ENCODE measurements at regions not wholly inside any gene's neighbourhood (a gene's known extent, or its start where the extent isn't known, plus 50 kb on each side); places are given as distances from the start of the nearest gene placed in this dataset.

DNA sequence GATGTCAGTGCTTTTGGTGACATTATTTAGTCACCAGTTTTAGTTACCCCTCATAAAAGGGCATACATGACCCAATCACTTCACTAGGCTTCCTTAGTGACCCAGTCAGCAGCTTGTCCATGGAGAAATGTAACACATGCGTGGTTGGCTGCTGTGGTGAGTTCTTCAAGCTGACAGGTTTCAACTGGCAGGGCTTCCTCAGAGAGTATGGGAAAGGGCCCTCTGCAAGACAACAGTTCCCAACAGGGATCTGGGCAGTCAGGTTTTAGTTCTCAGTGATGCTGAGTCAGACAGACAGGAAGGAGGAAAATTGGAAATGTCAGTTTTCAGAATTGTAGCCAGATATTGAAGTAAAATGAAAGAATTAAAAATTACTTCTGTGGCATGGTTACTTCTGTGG is 282.5 kb downstream of the TBL1XR1 start:
- no peak overlapping the region for H3K27ac ChIP-seq (ENCODE audit: low read depth, low read length)
- no peak overlapping the region for H3K9ac ChIP-seq (ENCODE audit: low read length)
- H3K4me1 ChIP-seq (ENCODE audit: insufficient read depth, low read length): no peaks in the 10 kb centered on the region
- H3K36me3 ChIP-seq (ENCODE audit: insufficient read depth, low read length): no peaks in the 10 kb centered on the region
- H3K27me3 ChIP-seq (ENCODE audit: control insufficient read depth in 1 of 2, insufficient read depth in 2 of 2, low read length in 2 of 2): no peaks in the 10 kb centered on the region
- no peaks in the 10 kb centered on the region for H3K9me3 ChIP-seq (ENCODE audit: low read length)
- H3K4me3 ChIP-seq (ENCODE audit: low read depth in 1 of 2, low read length in 2 of 2): no peak overlapping the region

DNA sequence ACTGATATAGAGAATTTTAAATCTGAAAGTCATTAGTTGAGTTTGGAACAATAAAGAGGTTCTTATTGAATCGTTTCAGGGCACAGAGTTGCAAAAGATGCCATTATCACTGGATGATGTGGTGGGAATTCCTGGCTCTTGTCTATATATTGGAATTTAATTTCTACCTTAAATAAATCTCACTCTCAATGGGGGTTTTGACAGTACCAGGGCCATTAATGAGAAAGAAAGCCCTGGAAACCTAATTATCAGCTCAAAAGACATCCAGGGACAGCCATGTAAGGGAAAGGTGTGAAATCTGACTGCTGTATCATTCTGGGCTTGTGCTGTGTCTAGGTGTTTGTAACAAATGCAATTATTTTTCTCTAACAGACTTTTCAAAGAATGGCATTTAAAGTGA is 285.7 kb downstream of the TBL1XR1 start:
- Histone ChIP-seq H3K27me3 (ENCODE audit: control insufficient read depth in 1 of 2, insufficient read depth in 2 of 2, low read length in 2 of 2) (no peaks in the 10 kb centered on the region), H3K36me3 (ENCODE audit: insufficient read depth, low read length) (no peaks in the 10 kb centered on the region), H3K9me3 (ENCODE audit: low read length) (no peaks in the 10 kb centered on the region), H3K4me1 (ENCODE audit: insufficient read depth, low read length) (no peaks in the 10 kb centered on the region), H3K4me3 (ENCODE audit: low read depth in 1 of 2, low read length in 2 of 2) (no peak overlapping the region), H3K27ac (ENCODE audit: low read depth, low read length) (no peak overlapping the region), H3K9ac (ENCODE audit: low read length) (no peak overlapping the region)

DNA sequence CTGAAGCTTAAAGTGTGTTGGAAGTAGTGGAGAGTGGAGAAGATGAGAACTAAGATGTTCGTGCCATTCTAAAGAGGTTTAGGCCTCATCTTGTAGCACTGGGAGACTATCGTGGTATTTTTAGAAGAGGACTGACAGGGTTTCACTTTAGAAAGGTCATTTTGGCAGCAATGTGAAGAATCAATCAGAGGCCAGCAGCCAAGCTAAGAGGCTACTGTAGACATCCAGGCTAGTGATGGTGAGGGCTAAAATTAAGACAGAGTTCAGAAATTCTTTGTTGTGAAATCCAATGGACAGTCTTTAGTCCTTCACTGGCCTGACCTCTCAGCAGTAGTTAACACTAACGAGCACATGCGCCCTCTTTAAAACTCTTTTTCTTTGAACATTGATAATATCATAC is 288.2 kb downstream of the TBL1XR1 start:
- no peaks in the 10 kb centered on the region for H3K36me3 ChIP-seq (ENCODE audit: insufficient read depth, low read length)
- no peaks in the 10 kb centered on the region for H3K4me1 ChIP-seq (ENCODE audit: insufficient read depth, low read length)

GRCh38 chr3:176906046-176906905 is 291.0 kb downstream of the TBL1XR1 start:
- H3K27me3 ChIP-seq (ENCODE audit: control insufficient read depth in 1 of 2, insufficient read depth in 2 of 2, low read length in 2 of 2): no peaks in the 10 kb centered on the region
- no peak overlapping the region for H3K4me3 ChIP-seq (ENCODE audit: low read depth in 1 of 2, low read length in 2 of 2)
- no peaks in the 10 kb centered on the region for H3K9me3 ChIP-seq (ENCODE audit: low read length)
- H3K27ac ChIP-seq (ENCODE audit: low read depth, low read length): no peak overlapping the region
- no peaks in the 10 kb centered on the region for H3K4me1 ChIP-seq (ENCODE audit: insufficient read depth, low read length)
- H3K9ac ChIP-seq (ENCODE audit: low read length): no peak overlapping the region
- H3K36me3 ChIP-seq (ENCODE audit: insufficient read depth, low read length): no peaks in the 10 kb centered on the region

More for the DNA sequence above, 288.2 kb downstream of the TBL1XR1 start:
- Histone ChIP-seq H3K9ac (ENCODE audit: low read length) (no peak overlapping the region), H3K9me3 (ENCODE audit: low read length) (no peaks in the 10 kb centered on the region), H3K27ac (ENCODE audit: low read depth, low read length) (no peak overlapping the region), H3K4me3 (ENCODE audit: low read depth in 1 of 2, low read length in 2 of 2) (no peak overlapping the region), H3K27me3 (ENCODE audit: control insufficient read depth in 1 of 2, insufficient read depth in 2 of 2, low read length in 2 of 2) (no peaks in the 10 kb centered on the region)

DNA sequence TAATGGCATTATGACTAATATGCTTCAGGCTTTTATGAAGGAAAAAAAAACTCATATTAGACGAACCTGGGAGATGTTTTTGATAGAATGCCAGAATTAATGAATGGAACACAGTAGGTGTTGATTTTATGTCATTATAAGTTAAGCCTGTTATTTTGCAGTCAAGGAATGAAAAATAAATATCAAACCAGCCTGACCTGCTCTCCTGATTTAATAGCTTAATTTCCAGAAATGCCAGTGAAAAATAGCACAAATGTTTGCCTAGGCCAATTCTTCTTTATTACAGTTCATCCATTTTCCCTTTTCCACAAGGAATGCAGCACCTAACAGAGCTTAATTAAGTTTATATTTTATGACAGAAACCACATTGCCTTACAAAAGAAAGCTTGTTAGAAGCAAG is 292.0 kb downstream of the TBL1XR1 start:
- H3K9ac ChIP-seq (ENCODE audit: low read length): no peak overlapping the region
- H3K4me3 ChIP-seq (ENCODE audit: low read depth in 1 of 2, low read length in 2 of 2): no peak overlapping the region
- H3K27me3 ChIP-seq (ENCODE audit: control insufficient read depth in 1 of 2, insufficient read depth in 2 of 2, low read length in 2 of 2): no peaks in the 10 kb centered on the region
- no peak overlapping the region for H3K27ac ChIP-seq (ENCODE audit: low read depth, low read length)
- no peaks in the 10 kb centered on the region for H3K4me1 ChIP-seq (ENCODE audit: insufficient read depth, low read length)
- H3K36me3 ChIP-seq (ENCODE audit: insufficient read depth, low read length): no peaks in the 10 kb centered on the region
- H3K9me3 ChIP-seq (ENCODE audit: low read length): no peaks in the 10 kb centered on the region

DNA sequence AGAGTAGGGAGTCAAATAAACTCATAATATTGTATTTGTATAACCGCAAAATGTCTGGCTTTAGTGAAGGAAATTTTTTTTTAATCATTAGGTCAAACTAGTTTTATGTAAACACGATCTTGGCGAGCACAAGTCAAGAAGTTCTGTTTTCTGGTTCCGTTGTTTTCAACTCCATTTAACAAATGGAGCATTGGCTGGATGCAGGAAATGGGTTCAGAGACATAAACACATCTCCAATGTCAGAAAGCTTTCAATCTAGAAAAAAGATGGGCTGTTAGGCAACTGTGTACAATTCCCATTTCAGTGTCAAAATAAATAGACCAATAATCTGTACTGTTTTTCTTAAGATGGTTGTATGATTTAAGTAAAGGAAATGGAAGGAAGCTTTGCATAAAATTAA is 292.8 kb downstream of the TBL1XR1 start:
- Histone ChIP-seq H3K36me3 (ENCODE audit: insufficient read depth, low read length) (no peaks in the 10 kb centered on the region), H3K4me1 (ENCODE audit: insufficient read depth, low read length) (no peaks in the 10 kb centered on the region), H3K9ac (ENCODE audit: low read length) (no peak overlapping the region), H3K27me3 (ENCODE audit: control insufficient read depth in 1 of 2, insufficient read depth in 2 of 2, low read length in 2 of 2) (no peaks in the 10 kb centered on the region), H3K9me3 (ENCODE audit: low read length) (no peaks in the 10 kb centered on the region), H3K27ac (ENCODE audit: low read depth, low read length) (no peak overlapping the region), H3K4me3 (ENCODE audit: low read depth in 1 of 2, low read length in 2 of 2) (no peak overlapping the region)

DNA sequence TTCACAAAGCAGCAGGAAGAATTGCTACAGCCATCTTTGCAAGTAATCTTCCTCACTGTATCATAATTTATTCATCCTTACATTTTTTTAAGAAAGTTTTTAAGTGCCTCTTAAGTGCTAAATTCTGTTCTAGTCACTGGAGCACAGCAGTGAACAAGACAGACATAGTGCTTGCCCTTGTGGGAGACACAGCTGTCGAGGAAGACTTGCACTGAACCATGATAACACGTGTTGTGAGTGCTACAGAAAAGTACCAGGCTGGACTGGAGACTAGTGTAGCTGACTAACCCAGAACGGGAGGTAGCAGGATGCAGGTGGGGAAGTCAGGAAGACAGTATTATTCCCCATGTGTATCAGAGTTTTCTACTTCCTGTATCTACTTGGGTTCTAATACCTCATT is 300.6 kb downstream of the TBL1XR1 start:
- Histone ChIP-seq H3K4me1 (ENCODE audit: insufficient read depth, low read length) (no peaks in the 10 kb centered on the region), H3K27me3 (ENCODE audit: control insufficient read depth in 1 of 2, insufficient read depth in 2 of 2, low read length in 2 of 2) (no peaks in the 10 kb centered on the region), H3K9me3 (ENCODE audit: low read length) (no peaks in the 10 kb centered on the region), H3K36me3 (ENCODE audit: insufficient read depth, low read length) (no peaks in the 10 kb centered on the region), H3K4me3 (ENCODE audit: low read depth in 1 of 2, low read length in 2 of 2) (no peak overlapping the region), H3K9ac (ENCODE audit: low read length) (no peak overlapping the region), H3K27ac (ENCODE audit: low read depth, low read length) (no peak overlapping the region)

GRCh38 chr3:176896165-176896564 is 301.1 kb downstream of the TBL1XR1 start:
- Histone ChIP-seq H3K27me3 (ENCODE audit: control insufficient read depth in 1 of 2, insufficient read depth in 2 of 2, low read length in 2 of 2) (no peaks in the 10 kb centered on the region), H3K4me3 (ENCODE audit: low read depth in 1 of 2, low read length in 2 of 2) (no peak overlapping the region), H3K4me1 (ENCODE audit: insufficient read depth, low read length) (no peaks in the 10 kb centered on the region), H3K27ac (ENCODE audit: low read depth, low read length) (no peak overlapping the region), H3K36me3 (ENCODE audit: insufficient read depth, low read length) (no peaks in the 10 kb centered on the region), H3K9me3 (ENCODE audit: low read length) (no peaks in the 10 kb centered on the region), H3K9ac (ENCODE audit: low read length) (no peak overlapping the region)

DNA sequence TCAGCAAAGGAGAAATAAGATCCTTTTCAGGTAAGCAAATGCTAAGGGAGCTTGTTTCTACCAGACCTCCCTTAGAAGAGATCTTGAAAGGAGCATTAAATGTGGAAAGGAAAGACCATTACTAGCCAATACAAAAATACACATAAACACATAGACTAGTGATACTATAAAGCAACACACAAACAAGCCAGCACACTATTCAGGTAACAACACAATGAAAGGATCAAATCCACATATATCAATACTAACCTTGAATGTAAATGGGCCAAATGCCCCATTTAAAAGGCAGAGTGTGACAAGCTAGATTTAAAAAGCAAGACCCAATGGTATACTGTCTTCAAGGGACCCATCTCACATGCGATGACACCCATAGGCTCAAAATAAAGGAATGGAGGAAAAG is 317.6 kb downstream of the TBL1XR1 start:
- no peaks in the 10 kb centered on the region for H3K36me3 ChIP-seq (ENCODE audit: insufficient read depth, low read length)
- H3K9ac ChIP-seq (ENCODE audit: low read length): no peak overlapping the region
- no peaks in the 10 kb centered on the region for H3K9me3 ChIP-seq (ENCODE audit: low read length)
- H3K4me1 ChIP-seq (ENCODE audit: insufficient read depth, low read length): no peaks in the 10 kb centered on the region
- no peaks in the 10 kb centered on the region for H3K27me3 ChIP-seq (ENCODE audit: control insufficient read depth in 1 of 2, insufficient read depth in 2 of 2, low read length in 2 of 2)
- H3K4me3 ChIP-seq (ENCODE audit: low read depth in 1 of 2, low read length in 2 of 2): no peak overlapping the region
- H3K27ac ChIP-seq (ENCODE audit: low read depth, low read length): no peak overlapping the region

DNA sequence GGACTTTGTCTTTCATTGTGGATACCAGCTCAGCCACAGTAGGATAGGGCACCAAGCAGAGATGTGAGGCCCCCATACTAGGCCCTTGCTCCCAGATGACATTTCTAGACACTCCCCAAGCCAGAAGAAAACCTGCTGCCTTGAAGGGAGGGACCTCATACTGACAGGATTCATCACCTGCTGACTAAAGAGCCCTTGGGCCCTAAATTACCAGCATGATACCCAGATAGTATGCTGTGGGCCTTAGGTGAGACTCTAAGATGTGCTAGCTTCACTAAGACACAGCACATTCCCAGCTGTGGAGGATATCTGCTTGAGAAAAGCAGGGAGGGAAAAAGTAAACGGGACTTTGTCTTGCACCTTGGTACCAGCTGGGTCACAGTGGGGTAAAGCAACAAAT is 324.0 kb downstream of the TBL1XR1 start:
- Histone ChIP-seq H3K9me3 (ENCODE audit: low read length) (no peaks in the 10 kb centered on the region), H3K36me3 (ENCODE audit: insufficient read depth, low read length) (no peaks in the 10 kb centered on the region), H3K4me3 (ENCODE audit: low read depth in 1 of 2, low read length in 2 of 2) (no peak overlapping the region), H3K27ac (ENCODE audit: low read depth, low read length) (no peak overlapping the region), H3K4me1 (ENCODE audit: insufficient read depth, low read length) (no peaks in the 10 kb centered on the region), H3K27me3 (ENCODE audit: control insufficient read depth in 1 of 2, insufficient read depth in 2 of 2, low read length in 2 of 2) (no peaks in the 10 kb centered on the region), H3K9ac (ENCODE audit: low read length) (no peak overlapping the region)

- Histone ChIP-seq H3K27ac (ENCODE audit: low read depth, low read length) (no peak overlapping the region), H3K4me1 (ENCODE audit: insufficient read depth, low read length) (no peaks in the 10 kb centered on the region), H3K27me3 (ENCODE audit: control insufficient read depth in 1 of 2, insufficient read depth in 2 of 2, low read length in 2 of 2) (no peaks in the 10 kb centered on the region), H3K36me3 (ENCODE audit: insufficient read depth, low read length) (no peaks in the 10 kb centered on the region), H3K9ac (ENCODE audit: low read length) (no peak overlapping the region), H3K9me3 (ENCODE audit: low read length) (no peaks in the 10 kb centered on the region), H3K4me3 (ENCODE audit: low read depth in 1 of 2, low read length in 2 of 2) (no peak overlapping the region)
Observed at GRCh38 chr3:176872771-176873209, 324.5 kb downstream of the TBL1XR1 start.

- Histone ChIP-seq H3K4me3 (ENCODE audit: low read depth in 1 of 2, low read length in 2 of 2) (no peak overlapping the region), H3K27me3 (ENCODE audit: control insufficient read depth in 1 of 2, insufficient read depth in 2 of 2, low read length in 2 of 2) (no peaks in the 10 kb centered on the region)
Observed at GRCh38 chr3:176870451-176870850, 326.8 kb downstream of the TBL1XR1 start.

More at GRCh38 chr3:176870451-176870850, 326.8 kb downstream of the TBL1XR1 start:
- Histone ChIP-seq H3K9ac (ENCODE audit: low read length) (no peak overlapping the region), H3K4me1 (ENCODE audit: insufficient read depth, low read length) (no peaks in the 10 kb centered on the region), H3K36me3 (ENCODE audit: insufficient read depth, low read length) (no peaks in the 10 kb centered on the region), H3K9me3 (ENCODE audit: low read length) (no peaks in the 10 kb centered on the region), H3K27ac (ENCODE audit: low read depth, low read length) (no peak overlapping the region)
